HCT116 (cell line): ENCODE measurements at regions not wholly inside any gene's neighbourhood (a gene's known extent, or its start where the extent isn't known, plus 50 kb on each side); places are given as distances from the start of the nearest gene placed in this dataset.
A peak's percentile ranks its signal among the peaks of the same experiment; 100 is the strongest.

ENCODE experiments used
- ATAC-seq: fragments of 200-7000 bp; cut with Tn5 transposase; 2 replicates; pipeline ENCODE4 v1.9.1; 2020; ENCODE audit warnings: mild to moderate bottlenecking, moderate library complexity
- BruUV-seq: library from RNA; stranded (reverse); fragments of 400-500 nt; replicated peaks from 2 replicates; lab custom pipeline; 2021; lab: Mats Ljungman, UMichigan
- CTCF ChIA-PET: fragments of 300-600 bp; sonication (Branson Sonifier 250); formaldehyde crosslinking; loops from one replicate; lab custom pipeline; 2021; ENCODE audit warnings: antibody characterized with exemption; lab: Charles Lee
- POLR2A ChIA-PET: fragments of 300-600, 350-600 bp; sonication (Branson Sonifier 250); formaldehyde crosslinking; loops from one replicate; lab custom pipeline; 2021; ENCODE audit warnings: antibody characterized with exemption; lab: Charles Lee
- RAD21 ChIA-PET, 2 experiments: fragments of 300-600 bp; sonication (Branson Sonifier 250); formaldehyde crosslinking; loops; one replicate each; lab custom pipeline; 2023; ENCODE audit warnings: low total read pairs in 2 of 2; ENCODE audit not compliant: uncharacterized antibody in 2 of 2, unreplicated experiment in 2 of 2, low non-redundant PET in 1 of 2; lab: Charles Lee
- DNase-seq: peaks from one replicate; pipeline ENCODE4 v3.0.0-alpha.2; 2010; ENCODE audit warnings: low read depth, low spot score
- H2AFZ ChIP-seq: fragments of 200-600 bp; shearing (Covaris generic), sonication (generic); 2 replicates; pipeline ENCODE4 v1.6.1; 2017; ENCODE audit warnings: low read depth, mixed run types, mixed read lengths, antibody characterized with exemption, low read length; ENCODE audit not compliant: poor library complexity, severe bottlenecking
- H3K27ac ChIP-seq: 2 replicates; pipeline ENCODE4 v1.5.1; 2012; ENCODE audit warnings: low read depth, low read length
- H3K27me3 ChIP-seq: fragments of 200-600 bp; sonication (generic); 2 replicates; pipeline ENCODE4 v1.6.1; 2016; ENCODE audit warnings: mixed run types, low read length, mixed read lengths; ENCODE audit not compliant: insufficient read depth
- H3K36me3 ChIP-seq, 2 experiments: fragments of 200-500 bp in 1 of 2; fragments of 200-600 bp in 1 of 2; sonication (Bioruptor generic) in 1 of 2; sonication (generic) in 1 of 2; 2 replicates each; pipeline versions ENCODE4 v1.5.1 to v1.6.1; 2014 to 2016; ENCODE audit warnings: low read length in 2 of 2, inconsistent platforms in 1 of 2, mixed read lengths in 1 of 2, mixed run types in 1 of 2; ENCODE audit not compliant: insufficient read depth in 2 of 2, control insufficient read depth in 1 of 2
- H3K4me1 ChIP-seq, 2 experiments: fragments of 200-600 bp in 1 of 2; sonication (generic) in 1 of 2; 2 replicates each; pipeline versions ENCODE4 v1.5.1 to v1.6.1; 2012 to 2017; ENCODE audit warnings: low read length in 2 of 2, inconsistent platforms in 1 of 2, mild to moderate bottlenecking in 1 of 2, mixed read lengths in 1 of 2, mixed run types in 1 of 2, moderate library complexity in 1 of 2; ENCODE audit not compliant: insufficient read depth in 2 of 2, control insufficient read depth in 1 of 2
- H3K4me2 ChIP-seq: fragments of 200-600 bp; sonication (generic); 2 replicates; pipeline ENCODE4 v1.6.1; 2017; ENCODE audit warnings: mixed run types, low read length, mixed read lengths
- H3K4me3 ChIP-seq, 2 experiments: fragments of 200-600 bp in 1 of 2; sonication (generic) in 1 of 2; replicated peaks in 1 of 2; 2 replicates each; pipeline ENCODE4 v1.5.1; 2011 to 2016; ENCODE audit warnings: low read length in 2 of 2, control low read depth in 1 of 2, low read depth in 1 of 2, mild to moderate bottlenecking in 1 of 2, mixed read lengths in 1 of 2, mixed run types in 1 of 2
- H3K79me2 ChIP-seq: fragments of 200-600 bp; sonication (generic); 2 replicates; pipeline ENCODE4 v1.6.1; 2017; ENCODE audit warnings: mild to moderate bottlenecking, mixed run types, low read length, moderate library complexity, mixed read lengths; ENCODE audit not compliant: insufficient read depth
- H3K9ac ChIP-seq: fragments of 200-600 bp; sonication (generic); 2 replicates; pipeline ENCODE4 v1.6.1; 2016; ENCODE audit warnings: low read length, mixed read lengths
- H3K9me2 ChIP-seq: fragments of 200-600 bp; sonication (generic), shearing (Covaris generic); 2 replicates; pipeline ENCODE4 v1.6.1; 2017; ENCODE audit warnings: mixed run types, mild to moderate bottlenecking, moderate library complexity; ENCODE audit not compliant: insufficient read depth
- H3K9me3 ChIP-seq, 2 experiments: fragments of 200-500 bp in 1 of 2; fragments of 200-600 bp in 1 of 2; sonication (Bioruptor generic) in 1 of 2; sonication (generic) in 1 of 2; 2 replicates each; pipeline ENCODE4 v1.6.1; 2014 to 2017; ENCODE audit warnings: low read length in 2 of 2, mixed read lengths in 2 of 2, inconsistent platforms in 1 of 2, low read depth in 1 of 2, mild to moderate bottlenecking in 1 of 2, mixed run types in 1 of 2, moderate library complexity in 1 of 2; ENCODE audit not compliant: control insufficient read depth in 1 of 2, insufficient read depth in 1 of 2
- H4K20me1 ChIP-seq: fragments of 200-600 bp; sonication (generic), shearing (Covaris generic); 2 replicates; pipeline ENCODE4 v1.6.1; 2017; ENCODE audit warnings: mixed run types, mild to moderate bottlenecking, moderate library complexity; ENCODE audit not compliant: insufficient read depth
- EZH2 ChIP-seq: fragments of 200-600 bp; sonication (generic); IDR thresholded peaks from 2 replicates; pipeline ENCODE4 v1.6.1; 2017; ENCODE audit warnings: antibody characterized with exemption, mixed run types
- MAX ChIP-seq: IDR thresholded peaks from 2 replicates; pipeline ENCODE4 v1.6.1; 2012
- RAD21 ChIP-seq: IDR thresholded peaks from 2 replicates; pipeline ENCODE4 v1.6.1; 2012; ENCODE audit warnings: low read depth, mild to moderate bottlenecking
- intact Hi-C: fragments of 100-400 bp; cut with micrococcal nuclease; formaldehyde crosslinking; loops from 2 replicates; pipeline ENCODE4 v1.10.0; 2022
- TF ChIP-seq, protein P1 (sequence below), 3 experiments: fragments of 200-600 bp in 1 of 3; sonication (generic) in 1 of 3; IDR thresholded peaks in 2 of 3; conservative IDR thresholded peaks in 1 of 3; 2 replicates each; pipeline ENCODE4 v1.5.1; 2012 to 2017; ENCODE audit warnings: low read depth in 2 of 3, low read length in 2 of 3, antibody characterized with exemption in 1 of 3, borderline replicate concordance in 1 of 3, control low read depth in 1 of 3, mild to moderate bottlenecking in 1 of 3, mixed read lengths in 1 of 3, mixed run types in 1 of 3, moderate library complexity in 1 of 3; ENCODE audit not compliant: insufficient read depth in 1 of 3

DNA sequence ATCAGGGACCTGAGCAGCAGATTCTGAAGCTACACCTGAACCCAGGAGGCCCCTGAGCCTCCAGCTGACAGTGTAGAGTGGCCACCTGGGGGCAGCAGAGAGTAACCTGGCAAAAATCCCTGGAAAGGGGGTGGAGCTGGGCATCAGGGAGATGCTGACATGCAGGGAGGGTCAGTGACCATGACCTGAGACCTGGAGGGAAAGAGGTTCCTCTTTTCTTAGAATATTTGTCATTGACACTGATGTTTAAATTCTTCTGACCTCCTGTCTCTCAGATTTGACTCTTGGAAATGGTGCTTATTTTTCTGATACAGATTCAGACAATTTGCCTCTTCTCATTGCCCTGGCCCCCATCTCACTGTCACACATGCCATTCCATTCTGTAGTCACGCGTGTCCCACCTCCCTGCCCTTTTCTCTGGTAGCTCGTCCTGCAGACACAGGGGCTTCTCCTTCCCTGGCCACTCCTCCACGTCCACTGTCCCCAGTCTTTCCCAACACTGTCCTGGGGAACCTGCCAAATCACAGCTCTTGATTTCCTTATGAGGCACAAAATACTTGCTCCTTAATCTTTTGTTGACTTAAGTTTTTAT is 117.2 kb upstream of the IGLL5 start:
- intact Hi-C loops, result loop anchor here (5.0 kb wide), 1 partner anchor 112 kb away; no protein-coding TSS in a partner anchor
- DNase-seq, result no peak

More for the DNA sequence above, 117.2 kb upstream of the IGLL5 start:
- Histone ChIP-seq H3K9me3 (no peaks in the 10 kb centered on the region), H4K20me1 (no peaks in the 10 kb centered on the region), H3K4me2 (no peak overlapping the region), H3K27me3 (peaks cover 8% of the 10 kb centered on the region; the same call in 1 of the 2 replicates), H3K27ac (no peak overlapping the region), H3K79me2 (no peaks in the 10 kb centered on the region), H3K36me3 (no peaks in the 10 kb centered on the region), H3K4me3 (no peak overlapping the region), H2AFZ (no peak overlapping the region)
- BruUV-seq, result no TSS peak
- ChIA-PET RAD21 (interaction anchor here (0.6 to 1.4 kb wide), 6 partner anchors 17 to 114 kb away, joined by 3 to 8 read pairs (median 4); no protein-coding TSS in a partner anchor), POLR2A (interaction anchor here (1.3 kb wide), 1 partner anchor 17 kb away, joined by 4 read pairs; no protein-coding TSS in a partner anchor)
- ATAC-seq, result peak; percentile 96
- peak; percentile 38; the same call in 1 of the 2 replicates for TF ChIP-seq RAD21
- TF ChIP-seq, protein P1, sequence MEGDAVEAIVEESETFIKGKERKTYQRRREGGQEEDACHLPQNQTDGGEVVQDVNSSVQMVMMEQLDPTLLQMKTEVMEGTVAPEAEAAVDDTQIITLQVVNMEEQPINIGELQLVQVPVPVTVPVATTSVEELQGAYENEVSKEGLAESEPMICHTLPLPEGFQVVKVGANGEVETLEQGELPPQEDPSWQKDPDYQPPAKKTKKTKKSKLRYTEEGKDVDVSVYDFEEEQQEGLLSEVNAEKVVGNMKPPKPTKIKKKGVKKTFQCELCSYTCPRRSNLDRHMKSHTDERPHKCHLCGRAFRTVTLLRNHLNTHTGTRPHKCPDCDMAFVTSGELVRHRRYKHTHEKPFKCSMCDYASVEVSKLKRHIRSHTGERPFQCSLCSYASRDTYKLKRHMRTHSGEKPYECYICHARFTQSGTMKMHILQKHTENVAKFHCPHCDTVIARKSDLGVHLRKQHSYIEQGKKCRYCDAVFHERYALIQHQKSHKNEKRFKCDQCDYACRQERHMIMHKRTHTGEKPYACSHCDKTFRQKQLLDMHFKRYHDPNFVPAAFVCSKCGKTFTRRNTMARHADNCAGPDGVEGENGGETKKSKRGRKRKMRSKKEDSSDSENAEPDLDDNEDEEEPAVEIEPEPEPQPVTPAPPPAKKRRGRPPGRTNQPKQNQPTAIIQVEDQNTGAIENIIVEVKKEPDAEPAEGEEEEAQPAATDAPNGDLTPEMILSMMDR (IDR thresholded peaks at IDR 0.05 in 2 of 3, conservative IDR thresholded peaks at IDR 0.05 in 1 of 3; ENCODE audit: borderline replicate concordance in 1 of 3, insufficient read depth in 1 of 3, low read depth in 2 of 3, low read length in 2 of 3), result peak; percentile 59 to 94 (median 90); a peak in 5 of 6 replicates
- TF ChIP-seq MAX, result no peak
- TF ChIP-seq EZH2, result no peak
- TF ChIP-seq, all 23 proteins: peak for 2
- Histone ChIP-seq H3K9ac (no peak overlapping the region), H3K9me2 (no peaks in the 10 kb centered on the region), H3K4me1 (no peaks in the 10 kb centered on the region)
- CTCF ChIA-PET, result interaction anchor here (0.6 to 6.0 kb wide), 32 partner anchors 10 to 348 kb away, joined by 3 to 65 read pairs (median 5); no protein-coding TSS in a partner anchor
